ENCODE measurements at regions not wholly inside any gene's neighbourhood (a gene's known extent, or its start where the extent isn't known, plus 50 kb on each side); places are given as distances from the start of the nearest gene placed in this dataset.

- no peak for TF ChIP-seq CTCF (IDR thresholded peaks at IDR 0.05)
- no peak for TF ChIP-seq POLR2AphosphoS5 (IDR thresholded peaks at IDR 0.05)
Observed at GRCh38 chr12:81021834-81022233, 56.0 kb upstream of the ACSS3 start.
